Body of pancreas (tissue), 4 donors: ENCODE measurements at regions not wholly inside any gene's neighbourhood (a gene's known extent, or its start where the extent isn't known, plus 50 kb on each side); places are given as distances from the start of the nearest gene placed in this dataset.

Experiments
- POLR2A ChIP-seq, 3 donors: fragments of 450-650 bp; IDR thresholded peaks; one replicate each; pipeline ENCODE4 v1.6.1; 2016; ENCODE audit warnings: antibody characterized with exemption in 3 of 3, mild to moderate bottlenecking in 2 of 3
- TF ChIP-seq, protein P1 (sequence below), 7 experiments: fragments of 450-650 bp in 4 of 7; fragments of 200-600 bp in 3 of 7; sonication (generic) in 3 of 7; IDR thresholded peaks; one replicate each; pipeline ENCODE4 v1.5.1; 2016 to 2019; ENCODE audit warnings: antibody characterized with exemption in 7 of 7

DNA sequence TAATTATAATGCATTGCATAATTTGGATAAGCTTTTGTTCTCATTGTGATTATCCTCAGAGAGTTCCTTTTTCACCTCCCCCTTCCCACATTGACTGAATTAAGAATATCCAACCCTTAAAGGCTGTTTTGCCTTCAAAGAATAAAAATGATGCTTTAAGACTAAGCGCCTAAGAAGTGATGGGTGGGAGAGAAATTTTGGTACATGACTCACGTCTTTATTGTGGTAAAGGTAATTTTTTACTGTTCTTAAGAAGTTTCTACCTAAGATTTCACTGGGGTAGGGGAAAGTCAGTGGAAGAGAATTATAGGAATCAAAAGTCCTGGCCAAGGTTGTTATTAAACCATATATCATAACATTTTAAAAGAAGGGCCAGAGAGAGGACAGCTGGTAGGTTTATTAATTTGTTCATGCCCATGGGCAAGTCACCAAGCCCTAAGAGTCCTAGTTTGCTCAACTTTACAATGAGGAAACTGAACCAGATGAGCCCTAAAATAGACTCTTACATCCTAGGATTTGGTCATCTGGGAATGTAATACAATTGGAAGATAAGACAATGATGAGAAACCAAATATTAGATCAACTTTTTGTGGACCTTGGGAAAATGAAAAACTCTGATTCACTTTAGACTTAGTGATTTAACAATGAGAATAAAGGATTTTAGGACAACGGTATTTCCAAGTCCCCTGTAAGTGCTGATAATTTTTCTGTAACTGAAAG is 101.1 kb upstream of the RASGRP1 start:
- TF ChIP-seq, protein P1, sequence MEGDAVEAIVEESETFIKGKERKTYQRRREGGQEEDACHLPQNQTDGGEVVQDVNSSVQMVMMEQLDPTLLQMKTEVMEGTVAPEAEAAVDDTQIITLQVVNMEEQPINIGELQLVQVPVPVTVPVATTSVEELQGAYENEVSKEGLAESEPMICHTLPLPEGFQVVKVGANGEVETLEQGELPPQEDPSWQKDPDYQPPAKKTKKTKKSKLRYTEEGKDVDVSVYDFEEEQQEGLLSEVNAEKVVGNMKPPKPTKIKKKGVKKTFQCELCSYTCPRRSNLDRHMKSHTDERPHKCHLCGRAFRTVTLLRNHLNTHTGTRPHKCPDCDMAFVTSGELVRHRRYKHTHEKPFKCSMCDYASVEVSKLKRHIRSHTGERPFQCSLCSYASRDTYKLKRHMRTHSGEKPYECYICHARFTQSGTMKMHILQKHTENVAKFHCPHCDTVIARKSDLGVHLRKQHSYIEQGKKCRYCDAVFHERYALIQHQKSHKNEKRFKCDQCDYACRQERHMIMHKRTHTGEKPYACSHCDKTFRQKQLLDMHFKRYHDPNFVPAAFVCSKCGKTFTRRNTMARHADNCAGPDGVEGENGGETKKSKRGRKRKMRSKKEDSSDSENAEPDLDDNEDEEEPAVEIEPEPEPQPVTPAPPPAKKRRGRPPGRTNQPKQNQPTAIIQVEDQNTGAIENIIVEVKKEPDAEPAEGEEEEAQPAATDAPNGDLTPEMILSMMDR (IDR thresholded peaks at IDR 0.05), result no peak
- no peak for TF ChIP-seq POLR2A (IDR thresholded peaks at IDR 0.05)
